ENCODE measurements at regions not wholly inside any gene's neighbourhood (a gene's known extent, or its start where the extent isn't known, plus 50 kb on each side); places are given as distances from the start of the nearest gene placed in this dataset.

DNA sequence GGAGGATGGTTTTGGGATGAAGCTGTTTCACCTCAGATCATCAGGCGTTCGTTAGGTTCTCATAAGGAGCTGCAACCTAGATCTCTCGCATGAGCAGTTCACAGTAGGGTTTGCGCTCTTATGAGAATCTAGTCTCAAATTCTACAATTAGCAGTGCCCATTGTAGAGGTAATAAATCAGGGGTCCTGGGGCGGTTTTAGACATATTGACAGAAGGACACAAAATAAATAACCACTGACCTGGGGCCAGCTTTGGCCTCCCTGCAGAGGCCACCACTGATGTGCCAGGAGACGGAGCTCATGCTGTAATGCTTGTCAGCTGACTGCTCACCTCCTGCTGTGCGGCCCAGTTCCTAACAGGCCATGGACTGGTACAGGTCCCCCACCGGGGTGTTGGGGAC lies 67.6 kb upstream of the SPATA31D4 start:
- no peaks in the 10 kb centered on the region for H3K9me3 ChIP-seq (ENCODE audit: control insufficient read depth, insufficient read depth, low read length)
- H3K4me3 ChIP-seq (ENCODE audit: low read depth, low read length), result no peak overlapping the region
- no peak overlapping the region for H3K27ac ChIP-seq (ENCODE audit: low read depth, low read length)
- no peaks in the 10 kb centered on the region for H3K27me3 ChIP-seq (ENCODE audit: control insufficient read depth, insufficient read depth, low read length)
- TF ChIP-seq, protein P1, sequence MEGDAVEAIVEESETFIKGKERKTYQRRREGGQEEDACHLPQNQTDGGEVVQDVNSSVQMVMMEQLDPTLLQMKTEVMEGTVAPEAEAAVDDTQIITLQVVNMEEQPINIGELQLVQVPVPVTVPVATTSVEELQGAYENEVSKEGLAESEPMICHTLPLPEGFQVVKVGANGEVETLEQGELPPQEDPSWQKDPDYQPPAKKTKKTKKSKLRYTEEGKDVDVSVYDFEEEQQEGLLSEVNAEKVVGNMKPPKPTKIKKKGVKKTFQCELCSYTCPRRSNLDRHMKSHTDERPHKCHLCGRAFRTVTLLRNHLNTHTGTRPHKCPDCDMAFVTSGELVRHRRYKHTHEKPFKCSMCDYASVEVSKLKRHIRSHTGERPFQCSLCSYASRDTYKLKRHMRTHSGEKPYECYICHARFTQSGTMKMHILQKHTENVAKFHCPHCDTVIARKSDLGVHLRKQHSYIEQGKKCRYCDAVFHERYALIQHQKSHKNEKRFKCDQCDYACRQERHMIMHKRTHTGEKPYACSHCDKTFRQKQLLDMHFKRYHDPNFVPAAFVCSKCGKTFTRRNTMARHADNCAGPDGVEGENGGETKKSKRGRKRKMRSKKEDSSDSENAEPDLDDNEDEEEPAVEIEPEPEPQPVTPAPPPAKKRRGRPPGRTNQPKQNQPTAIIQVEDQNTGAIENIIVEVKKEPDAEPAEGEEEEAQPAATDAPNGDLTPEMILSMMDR (IDR thresholded peaks at IDR 0.05; ENCODE audit: low read depth, low read length), result no peak
- CTCF ChIA-PET, result no interaction called here
- DNase-seq (ENCODE audit: low read depth, low spot score), result no peak
- POLR2A ChIA-PET, result no interaction called here

- CTCF ChIA-PET, result no interaction called here
- Histone ChIP-seq H3K9me3 (ENCODE audit: control insufficient read depth, insufficient read depth, low read length) (no peaks in the 10 kb centered on the region), H3K27ac (ENCODE audit: low read depth, low read length) (peak overlapping the region; percentile 11), H3K27me3 (ENCODE audit: control insufficient read depth, insufficient read depth, low read length) (no peaks in the 10 kb centered on the region), H3K4me3 (ENCODE audit: low read depth, low read length) (no peak overlapping the region)
- TF ChIP-seq, protein P1 (IDR thresholded peaks at IDR 0.05; ENCODE audit: low read depth, low read length), result no peak
- POLR2A ChIA-PET, result no interaction called here
- no peak for DNase-seq (ENCODE audit: low read depth, low spot score)
These were observed 66.6 kb upstream of the SPATA31D4 start for GRCh38 chr9:81861644-81862043.

GRCh38 chr9:81868145-81868544 lies 60.1 kb upstream of the SPATA31D4 start:
- no peak overlapping the region for H3K27ac ChIP-seq (ENCODE audit: low read depth, low read length)
- TF ChIP-seq, protein P1 (IDR thresholded peaks at IDR 0.05; ENCODE audit: low read depth, low read length), result no peak
- ChIA-PET CTCF (no interaction called here), POLR2A (no interaction called here)
- H3K9me3 ChIP-seq (ENCODE audit: control insufficient read depth, insufficient read depth, low read length), result no peaks in the 10 kb centered on the region; the same call in 1 of the 2 replicates
- H3K4me3 ChIP-seq (ENCODE audit: low read depth, low read length), result no peak overlapping the region
- DNase-seq (ENCODE audit: low read depth, low spot score), result no peak
- H3K27me3 ChIP-seq (ENCODE audit: control insufficient read depth, insufficient read depth, low read length), result no peaks in the 10 kb centered on the region

- TF ChIP-seq, protein P1 (IDR thresholded peaks at IDR 0.05; ENCODE audit: low read depth, low read length), result no peak
- Histone ChIP-seq H3K27me3 (ENCODE audit: control insufficient read depth, insufficient read depth, low read length) (no peaks in the 10 kb centered on the region), H3K27ac (ENCODE audit: low read depth, low read length) (no peak overlapping the region), H3K9me3 (ENCODE audit: control insufficient read depth, insufficient read depth, low read length) (no peaks in the 10 kb centered on the region; the same call in 1 of the 2 replicates), H3K4me3 (ENCODE audit: low read depth, low read length) (no peak overlapping the region)
- ChIA-PET CTCF (interaction anchor here (0.8 to 1.1 kb wide), 4 partner anchors 8 to 735 kb away, joined by 3 to 4 read pairs (median 3); no protein-coding TSS in a partner anchor), POLR2A (interaction anchor here (0.6 kb wide), 1 partner anchor 396 kb away, joined by 5 read pairs; no protein-coding TSS in a partner anchor)
- no peak for DNase-seq (ENCODE audit: low read depth, low spot score)
These were observed 56.5 kb upstream of the SPATA31D4 start for GRCh38 chr9:81871695-81872094.

GRCh38 chr9:81874250-81874649 lies 54.0 kb upstream of the SPATA31D4 start:
- no peak overlapping the region for H3K27ac ChIP-seq (ENCODE audit: low read depth, low read length)
- POLR2A ChIA-PET, result no interaction called here
- TF ChIP-seq, protein P1 (IDR thresholded peaks at IDR 0.05; ENCODE audit: low read depth, low read length), result no peak

More at GRCh38 chr9:81874250-81874649, 54.0 kb upstream of the SPATA31D4 start:
- DNase-seq (ENCODE audit: low read depth, low spot score), result no peak
- no peaks in the 10 kb centered on the region for H3K27me3 ChIP-seq (ENCODE audit: control insufficient read depth, insufficient read depth, low read length)
- H3K4me3 ChIP-seq (ENCODE audit: low read depth, low read length), result no peak overlapping the region
- CTCF ChIA-PET, result no interaction called here
- H3K9me3 ChIP-seq (ENCODE audit: control insufficient read depth, insufficient read depth, low read length), result no peaks in the 10 kb centered on the region
